ENCODE measurements at regions not wholly inside any gene's neighbourhood (a gene's known extent, or its start where the extent isn't known, plus 50 kb on each side); places are given as distances from the start of the nearest gene placed in this dataset.
"Not testable (repeated sequence)": the region's sequence is repeated elsewhere in the genome, so short reads cannot be mapped to it uniquely, and the experiment has no call there.

DNA sequence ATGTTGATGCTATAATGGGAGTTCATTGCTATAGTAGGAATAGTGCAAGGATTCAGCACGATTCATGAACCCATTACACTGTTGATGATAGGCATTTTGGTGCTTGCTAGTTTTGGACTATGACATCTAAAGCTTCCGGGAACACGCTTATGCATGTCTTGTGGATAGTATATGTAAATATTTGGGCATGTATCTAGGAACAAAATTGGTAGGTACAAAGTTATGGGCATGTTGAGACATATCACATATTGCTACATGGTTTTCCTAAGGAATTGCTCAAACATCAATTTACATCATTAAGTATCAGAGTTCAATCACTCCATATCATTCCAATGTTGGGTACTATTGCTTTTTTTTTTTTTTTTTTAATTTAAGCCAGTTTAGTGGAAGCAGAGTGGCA is 1103.2 kb downstream of the TBC1D22A start:
- no peak for ATAC-seq (ENCODE audit: low read depth)
- POLR2A ChIA-PET = no interaction called here

DNA sequence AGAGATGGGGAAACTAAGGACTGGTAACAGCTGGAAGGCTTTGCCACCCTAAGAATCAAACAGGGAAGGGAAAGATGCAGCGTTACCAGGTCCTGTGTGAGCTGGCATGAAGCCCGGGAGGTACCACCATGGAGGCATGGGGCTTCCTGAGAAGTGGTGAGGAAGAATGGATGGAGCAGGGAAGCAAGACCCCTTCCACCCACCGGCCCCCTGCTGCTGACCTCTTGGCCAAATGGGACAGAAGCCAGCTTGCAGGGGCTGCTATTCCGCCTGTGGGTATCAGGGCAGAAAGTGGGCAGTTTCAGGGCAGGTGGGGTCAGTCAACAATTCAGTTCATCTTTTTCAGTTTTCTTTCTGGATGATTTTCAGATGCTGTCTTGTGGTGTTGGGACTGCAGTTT is 1099.9 kb downstream of the TBC1D22A start:
- ATAC-seq (ENCODE audit: low read depth) (no peak), DNase-seq (no peak)
- Histone ChIP-seq H3K4me3 (ENCODE audit: control extremely low read depth in 1 of 5, extremely low read depth in 1 of 5, insufficient read depth in 1 of 5, low read depth in 2 of 5, low read length in 4 of 5) (no peak overlapping the region), H3K9ac (ENCODE audit: low read length) (no peak overlapping the region), H4K20me1 (ENCODE audit: control insufficient read depth, insufficient read depth, low read length, poor library complexity, severe bottlenecking) (no peaks in the 10 kb centered on the region), H3K4me1 (ENCODE audit: control insufficient read depth in 2 of 2, insufficient read depth in 2 of 2, low read length in 2 of 2) (no peaks in the 10 kb centered on the region), H3K27ac (ENCODE audit: low read length in 2 of 2) (no peak overlapping the region), H3K4me2 (replicated peaks; ENCODE audit: low read depth, low read length, poor library complexity, severe bottlenecking) (no peak overlapping the region), H3K79me2 (ENCODE audit: control insufficient read depth, insufficient read depth, low read length) (no peaks in the 10 kb centered on the region), H3K36me3 (replicated peaks in 1 of 2; ENCODE audit: control extremely low read depth in 1 of 2, control insufficient read depth in 1 of 2, extremely low read depth in 1 of 2, insufficient read depth in 2 of 2, low read length in 1 of 2) (no peaks in the 10 kb centered on the region), H2AFZ (ENCODE audit: insufficient read depth, low read depth, low read length, poor library complexity, severe bottlenecking) (no peak overlapping the region), H3K9me3 (ENCODE audit: control extremely low read depth in 1 of 3, control insufficient read depth in 2 of 3, insufficient read depth in 1 of 3, low read length in 2 of 3) (peaks cover 1 to 7% (median 6%) of the 10 kb centered on the region in 3 donors), H3K27me3 (replicated peaks in 1 of 4; ENCODE audit: control extremely low read depth in 1 of 4, control insufficient read depth in 3 of 4, insufficient read depth in 4 of 4, low read length in 3 of 4) (no peaks in the 10 kb centered on the region)
- Mint-ChIP-seq H3K4me3 (no peak overlapping the region), H3K9me3 (ENCODE audit: insufficient read depth) (peaks cover 9% of the 10 kb centered on the region), H3K27ac (no peak overlapping the region), H3K4me1 (no peaks in the 10 kb centered on the region), H3K27me3 (peaks cover 25% of the 10 kb centered on the region)
- ChIA-PET POLR2A (no interaction called here), CTCF (no interaction called here)
- no peak for TF ChIP-seq EZH2 (IDR thresholded peaks at IDR 0.05; ENCODE audit: borderline replicate concordance, insufficient read depth, low read depth, low read length, poor library complexity, severe bottlenecking)
- TF ChIP-seq, protein P1, sequence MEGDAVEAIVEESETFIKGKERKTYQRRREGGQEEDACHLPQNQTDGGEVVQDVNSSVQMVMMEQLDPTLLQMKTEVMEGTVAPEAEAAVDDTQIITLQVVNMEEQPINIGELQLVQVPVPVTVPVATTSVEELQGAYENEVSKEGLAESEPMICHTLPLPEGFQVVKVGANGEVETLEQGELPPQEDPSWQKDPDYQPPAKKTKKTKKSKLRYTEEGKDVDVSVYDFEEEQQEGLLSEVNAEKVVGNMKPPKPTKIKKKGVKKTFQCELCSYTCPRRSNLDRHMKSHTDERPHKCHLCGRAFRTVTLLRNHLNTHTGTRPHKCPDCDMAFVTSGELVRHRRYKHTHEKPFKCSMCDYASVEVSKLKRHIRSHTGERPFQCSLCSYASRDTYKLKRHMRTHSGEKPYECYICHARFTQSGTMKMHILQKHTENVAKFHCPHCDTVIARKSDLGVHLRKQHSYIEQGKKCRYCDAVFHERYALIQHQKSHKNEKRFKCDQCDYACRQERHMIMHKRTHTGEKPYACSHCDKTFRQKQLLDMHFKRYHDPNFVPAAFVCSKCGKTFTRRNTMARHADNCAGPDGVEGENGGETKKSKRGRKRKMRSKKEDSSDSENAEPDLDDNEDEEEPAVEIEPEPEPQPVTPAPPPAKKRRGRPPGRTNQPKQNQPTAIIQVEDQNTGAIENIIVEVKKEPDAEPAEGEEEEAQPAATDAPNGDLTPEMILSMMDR (IDR thresholded peaks at IDR 0.05) = no peak
- WGBS (ENCODE audit: insufficient coverage) = 100% methylated on average over 1 of the region's 4 CpGs
- intact Hi-C loops (cut with micrococcal nuclease) = no loop called here

More for the DNA sequence above, 1103.2 kb downstream of the TBC1D22A start:
- intact Hi-C loops (cut with micrococcal nuclease) = no loop called here
- Mint-ChIP-seq H3K27ac (no peak overlapping the region), H3K4me3 (no peak overlapping the region), H3K9me3 (ENCODE audit: insufficient read depth) (peaks cover 5% of the 10 kb centered on the region), H3K4me1 (no peaks in the 10 kb centered on the region), H3K27me3 (peaks cover 21% of the 10 kb centered on the region)
- no peak for DNase-seq
- H3K4me3 ChIP-seq (ENCODE audit: control extremely low read depth in 1 of 5, extremely low read depth in 1 of 5, insufficient read depth in 1 of 5, low read depth in 2 of 5, low read length in 4 of 5) = no peak overlapping the region
- CTCF ChIA-PET = no interaction called here
- H3K9ac ChIP-seq (ENCODE audit: low read length) = no peak overlapping the region
- H3K36me3 ChIP-seq (replicated peaks in 1 of 2; ENCODE audit: control extremely low read depth in 1 of 2, control insufficient read depth in 1 of 2, extremely low read depth in 1 of 2, insufficient read depth in 2 of 2, low read length in 1 of 2) = no peaks in the 10 kb centered on the region
- no peaks in the 10 kb centered on the region for H3K27me3 ChIP-seq (replicated peaks in 1 of 4; ENCODE audit: control extremely low read depth in 1 of 4, control insufficient read depth in 3 of 4, insufficient read depth in 4 of 4, low read length in 3 of 4)
- no peaks in the 10 kb centered on the region for H3K79me2 ChIP-seq (ENCODE audit: control insufficient read depth, insufficient read depth, low read length)
- H3K4me1 ChIP-seq (ENCODE audit: control insufficient read depth in 2 of 2, insufficient read depth in 2 of 2, low read length in 2 of 2) = no peaks in the 10 kb centered on the region
- H2AFZ ChIP-seq (ENCODE audit: insufficient read depth, low read depth, low read length, poor library complexity, severe bottlenecking) = no peak overlapping the region
- H3K4me2 ChIP-seq (replicated peaks; ENCODE audit: low read depth, low read length, poor library complexity, severe bottlenecking) = no peak overlapping the region
- H4K20me1 ChIP-seq (ENCODE audit: control insufficient read depth, insufficient read depth, low read length, poor library complexity, severe bottlenecking) = no peaks in the 10 kb centered on the region
- TF ChIP-seq, protein P1 (IDR thresholded peaks at IDR 0.05) = no peak
- TF ChIP-seq EZH2 (IDR thresholded peaks at IDR 0.05; ENCODE audit: borderline replicate concordance, insufficient read depth, low read depth, low read length, poor library complexity, severe bottlenecking) = no peak
- H3K27ac ChIP-seq (ENCODE audit: low read length in 2 of 2) = no peak overlapping the region
- 82% methylated on average over 3 of the region's 3 CpGs for WGBS (ENCODE audit: insufficient coverage)
- H3K9me3 ChIP-seq (ENCODE audit: control extremely low read depth in 1 of 3, control insufficient read depth in 2 of 3, insufficient read depth in 1 of 3, low read length in 2 of 3) = peaks cover 3 to 8% (median 5%) of the 10 kb centered on the region in 3 donors

DNA sequence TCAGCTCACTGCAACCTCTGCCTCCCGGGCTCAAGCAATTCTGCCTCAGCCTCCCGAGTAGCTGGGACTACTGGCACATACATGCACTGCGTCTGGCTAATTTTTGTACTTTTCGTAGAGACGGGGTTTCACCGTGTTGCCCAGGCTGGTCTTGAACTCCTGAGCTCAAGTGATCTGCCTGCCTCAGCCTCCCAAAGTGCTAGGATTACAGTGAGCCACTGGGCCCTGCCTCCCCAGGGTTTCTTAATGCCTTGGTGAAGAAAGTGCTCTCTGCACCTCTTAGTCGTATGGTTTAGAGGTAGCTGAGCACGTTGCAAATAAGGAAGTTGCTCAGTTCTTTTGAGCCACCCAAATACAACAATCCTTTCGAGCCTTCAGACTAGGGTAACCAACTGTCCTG is 1098.5 kb downstream of the TBC1D22A start:
- H3K27me3 Mint-ChIP-seq = peaks cover 35% of the 10 kb centered on the region
- not testable (repeated sequence) for ATAC-seq (ENCODE audit: low read depth); H2AFZ ChIP-seq (ENCODE audit: insufficient read depth, low read depth, low read length, poor library complexity, severe bottlenecking)

More for the DNA sequence above, 1098.5 kb downstream of the TBC1D22A start:
- H3K9me3 Mint-ChIP-seq (ENCODE audit: insufficient read depth); H3K27me3 ChIP-seq (replicated peaks in 1 of 4; ENCODE audit: control extremely low read depth in 1 of 4, control insufficient read depth in 3 of 4, insufficient read depth in 4 of 4, low read length in 3 of 4); H3K79me2 ChIP-seq (ENCODE audit: control insufficient read depth, insufficient read depth, low read length); H3K4me3 ChIP-seq (ENCODE audit: control extremely low read depth in 1 of 5, extremely low read depth in 1 of 5, insufficient read depth in 1 of 5, low read depth in 2 of 5, low read length in 4 of 5); POLR2A ChIA-PET; H3K27ac Mint-ChIP-seq; DNase-seq; CTCF ChIA-PET; H3K4me2 ChIP-seq (replicated peaks; ENCODE audit: low read depth, low read length, poor library complexity, severe bottlenecking); intact Hi-C loops (cut with micrococcal nuclease); H3K4me3 Mint-ChIP-seq; H3K27ac ChIP-seq (ENCODE audit: low read length in 2 of 2); H3K4me1 Mint-ChIP-seq; H3K4me1 ChIP-seq (ENCODE audit: control insufficient read depth in 2 of 2, insufficient read depth in 2 of 2, low read length in 2 of 2); H3K9ac ChIP-seq (ENCODE audit: low read length); H3K9me3 ChIP-seq (ENCODE audit: control extremely low read depth in 1 of 3, control insufficient read depth in 2 of 3, insufficient read depth in 1 of 3, low read length in 2 of 3); H4K20me1 ChIP-seq (ENCODE audit: control insufficient read depth, insufficient read depth, low read length, poor library complexity, severe bottlenecking); H3K36me3 ChIP-seq (replicated peaks in 1 of 2; ENCODE audit: control extremely low read depth in 1 of 2, control insufficient read depth in 1 of 2, extremely low read depth in 1 of 2, insufficient read depth in 2 of 2, low read length in 1 of 2): not testable (repeated sequence)
- 76% methylated on average over 9 of the region's 9 CpGs for WGBS (ENCODE audit: insufficient coverage)
